ENCODE measurements at regions not wholly inside any gene's neighbourhood (a gene's known extent, or its start where the extent isn't known, plus 50 kb on each side); places are given as distances from the start of the nearest gene placed in this dataset.

DNA sequence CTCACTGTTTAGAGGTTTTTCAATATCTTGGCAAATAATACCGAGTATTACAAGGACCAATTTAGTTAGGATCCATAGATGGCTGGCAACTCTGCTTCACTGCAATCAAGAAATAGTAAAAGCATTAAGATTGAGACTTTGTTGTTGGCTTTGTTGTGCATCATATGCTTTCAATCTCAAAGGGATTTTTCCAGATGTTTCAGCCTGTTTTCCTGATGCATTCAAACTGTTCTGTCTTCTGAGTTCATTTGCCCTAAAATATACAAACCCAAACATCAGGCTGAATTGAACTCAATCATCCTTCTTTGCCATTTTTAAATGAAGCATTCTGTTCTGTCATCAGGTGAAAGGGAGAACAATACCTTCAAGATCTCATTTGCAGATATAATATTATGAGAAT lies 248.7 kb downstream of the TTLL7 start:
- TF ChIP-seq, protein P1, sequence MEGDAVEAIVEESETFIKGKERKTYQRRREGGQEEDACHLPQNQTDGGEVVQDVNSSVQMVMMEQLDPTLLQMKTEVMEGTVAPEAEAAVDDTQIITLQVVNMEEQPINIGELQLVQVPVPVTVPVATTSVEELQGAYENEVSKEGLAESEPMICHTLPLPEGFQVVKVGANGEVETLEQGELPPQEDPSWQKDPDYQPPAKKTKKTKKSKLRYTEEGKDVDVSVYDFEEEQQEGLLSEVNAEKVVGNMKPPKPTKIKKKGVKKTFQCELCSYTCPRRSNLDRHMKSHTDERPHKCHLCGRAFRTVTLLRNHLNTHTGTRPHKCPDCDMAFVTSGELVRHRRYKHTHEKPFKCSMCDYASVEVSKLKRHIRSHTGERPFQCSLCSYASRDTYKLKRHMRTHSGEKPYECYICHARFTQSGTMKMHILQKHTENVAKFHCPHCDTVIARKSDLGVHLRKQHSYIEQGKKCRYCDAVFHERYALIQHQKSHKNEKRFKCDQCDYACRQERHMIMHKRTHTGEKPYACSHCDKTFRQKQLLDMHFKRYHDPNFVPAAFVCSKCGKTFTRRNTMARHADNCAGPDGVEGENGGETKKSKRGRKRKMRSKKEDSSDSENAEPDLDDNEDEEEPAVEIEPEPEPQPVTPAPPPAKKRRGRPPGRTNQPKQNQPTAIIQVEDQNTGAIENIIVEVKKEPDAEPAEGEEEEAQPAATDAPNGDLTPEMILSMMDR (IDR thresholded peaks at IDR 0.05): no peak
- no peak for TF ChIP-seq EZH2 (IDR thresholded peaks at IDR 0.05)
- no peak for TF ChIP-seq EZH2phosphoT487 (IDR thresholded peaks at IDR 0.05)
- Mint-ChIP-seq H3K27ac (no peak overlapping the region), H3K9me3 (peaks cover 13% of the 10 kb centered on the region), H3K4me1 (peaks cover 53% of the 10 kb centered on the region), H3K36me3 (peaks cover 2% of the 10 kb centered on the region), H3K4me3 (no peak overlapping the region), H3K27me3 (ENCODE audit: insufficient read depth, low read depth) (no peaks in the 10 kb centered on the region)
- no peak overlapping the region for H3K4me2 ChIP-seq
- H3K4me3 ChIP-seq: no peak overlapping the region
- no peak overlapping the region for H3K9ac ChIP-seq
- no peaks in the 10 kb centered on the region for H3K27me3 ChIP-seq
- no peaks in the 10 kb centered on the region for H3K36me3 ChIP-seq
- no peak for DNase-seq (ENCODE audit: low spot score)
- no peaks in the 10 kb centered on the region for H3K79me2 ChIP-seq (ENCODE audit: low read depth)
- no peaks in the 10 kb centered on the region for H4K20me1 ChIP-seq (ENCODE audit: low read depth)
- H3K4me1 ChIP-seq: peaks cover 66% of the 10 kb centered on the region
- H3K27ac ChIP-seq: no peak overlapping the region
- H3K9me3 ChIP-seq (ENCODE audit: low read depth): no peaks in the 10 kb centered on the region
- H3F3A ChIP-seq (ENCODE audit: low read depth): peaks cover 43% of the 10 kb centered on the region
- no peak overlapping the region for H2AFZ ChIP-seq (replicated peaks)

DNA sequence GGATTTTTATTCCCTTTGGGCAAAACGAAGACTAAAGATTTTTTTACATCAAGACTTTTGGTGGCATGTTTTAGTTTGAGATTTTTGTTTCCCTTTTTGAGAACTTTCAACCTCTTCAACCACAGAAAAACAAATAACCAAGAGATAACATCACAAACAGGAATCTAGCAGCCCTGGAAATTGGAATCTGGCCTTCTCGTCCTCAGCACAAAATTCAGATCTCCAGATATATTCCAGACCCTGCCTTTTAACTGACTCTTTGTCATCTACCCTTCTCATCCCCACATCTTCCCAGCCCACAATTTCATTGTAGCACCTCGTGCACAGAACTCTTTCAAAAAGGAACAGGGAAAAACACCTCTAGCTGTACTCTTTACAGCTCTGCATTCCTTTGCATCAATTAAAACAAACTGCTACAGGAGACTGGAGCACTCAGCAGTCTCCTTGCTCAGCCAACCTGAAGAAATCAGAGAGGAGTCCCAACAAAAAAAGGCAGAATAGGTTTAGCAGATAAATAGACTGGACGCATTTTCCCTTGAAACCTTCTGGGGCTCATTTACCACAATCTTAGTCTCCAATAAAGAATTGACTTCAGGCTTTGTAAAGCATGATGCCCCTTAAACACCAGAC lies 251.0 kb downstream of the TTLL7 start:
- peaks cover 55% of the 10 kb centered on the region for H3F3A ChIP-seq (ENCODE audit: low read depth)
- no peaks in the 10 kb centered on the region for H3K79me2 ChIP-seq (ENCODE audit: low read depth)
- no peaks in the 10 kb centered on the region for H3K9me3 ChIP-seq (ENCODE audit: low read depth)
- Mint-ChIP-seq H3K4me1 (peaks cover 74% of the 10 kb centered on the region), H3K36me3 (peaks cover 2% of the 10 kb centered on the region), H3K4me3 (no peak overlapping the region), H3K27ac (peak overlapping the region; percentile 14), H3K9me3 (peaks cover 11% of the 10 kb centered on the region), H3K27me3 (ENCODE audit: insufficient read depth, low read depth) (peaks cover 4% of the 10 kb centered on the region)
- no peaks in the 10 kb centered on the region for H3K27me3 ChIP-seq
- H3K36me3 ChIP-seq: no peaks in the 10 kb centered on the region
- DNase-seq (ENCODE audit: low spot score): peak; percentile 83
- H3K9ac ChIP-seq: no peak overlapping the region
- peak overlapping the region; percentile 77 for H3K27ac ChIP-seq
- peak overlapping the region; percentile 65 for H3K4me2 ChIP-seq
- H3K4me1 ChIP-seq: peaks cover 83% of the 10 kb centered on the region
- TF ChIP-seq, protein P1 (IDR thresholded peaks at IDR 0.05): no peak
- TF ChIP-seq EZH2phosphoT487 (IDR thresholded peaks at IDR 0.05): peak; percentile 80
- no peak overlapping the region for H2AFZ ChIP-seq (replicated peaks)
- H4K20me1 ChIP-seq (ENCODE audit: low read depth): no peaks in the 10 kb centered on the region
- H3K4me3 ChIP-seq: no peak overlapping the region

DNA sequence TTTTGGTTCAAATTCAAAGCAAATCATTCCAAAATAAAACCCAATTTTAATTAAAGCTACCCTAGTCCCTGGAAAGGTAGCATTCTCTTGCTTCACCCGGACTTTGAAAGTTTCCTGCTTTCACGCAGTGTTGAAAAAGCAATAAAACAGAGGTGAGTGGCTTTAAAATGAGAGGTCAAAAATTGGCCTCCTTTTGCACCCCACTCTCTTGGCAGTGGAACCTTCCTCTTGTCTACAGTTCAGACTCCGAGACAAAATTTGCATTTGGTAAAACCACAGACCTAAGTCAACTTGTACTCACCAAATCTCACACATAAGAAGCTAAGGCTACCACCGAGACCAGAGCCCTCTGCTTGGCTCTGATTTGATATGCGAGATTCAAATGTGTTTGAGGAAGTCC lies 252.7 kb downstream of the TTLL7 start:
- DNase-seq (ENCODE audit: low spot score): no peak

More for the DNA sequence above, 252.7 kb downstream of the TTLL7 start:
- H3K27me3 ChIP-seq: no peaks in the 10 kb centered on the region
- H3K36me3 ChIP-seq: no peaks in the 10 kb centered on the region
- no peaks in the 10 kb centered on the region for H3K79me2 ChIP-seq (ENCODE audit: low read depth)
- no peak overlapping the region for H3K9ac ChIP-seq
- H3F3A ChIP-seq (ENCODE audit: low read depth): peaks cover 58% of the 10 kb centered on the region
- Mint-ChIP-seq H3K4me1 (peaks cover 85% of the 10 kb centered on the region), H3K27ac (no peak overlapping the region), H3K36me3 (no peaks in the 10 kb centered on the region), H3K4me3 (no peak overlapping the region), H3K9me3 (peaks cover 5% of the 10 kb centered on the region), H3K27me3 (ENCODE audit: insufficient read depth, low read depth) (peaks cover 4% of the 10 kb centered on the region)
- TF ChIP-seq, protein P1 (IDR thresholded peaks at IDR 0.05): no peak
- TF ChIP-seq EZH2phosphoT487 (IDR thresholded peaks at IDR 0.05): no peak
- no peak for TF ChIP-seq EZH2 (IDR thresholded peaks at IDR 0.05)
- no peak overlapping the region for H3K4me2 ChIP-seq
- H2AFZ ChIP-seq (replicated peaks): no peak overlapping the region
- no peak overlapping the region for H3K27ac ChIP-seq
- no peak overlapping the region for H3K4me3 ChIP-seq
- H3K4me1 ChIP-seq: peaks cover 90% of the 10 kb centered on the region
- no peaks in the 10 kb centered on the region for H4K20me1 ChIP-seq (ENCODE audit: low read depth)
- H3K9me3 ChIP-seq (ENCODE audit: low read depth): no peaks in the 10 kb centered on the region
